HepG2 (cell line): ENCODE measurements at regions not wholly inside any gene's neighbourhood (a gene's known extent, or its start where the extent isn't known, plus 50 kb on each side); places are given as distances from the start of the nearest gene placed in this dataset.

Source experiments
- ATAC-seq: fragments of 200-7000 bp; cut with Tn5 transposase; 3 replicates; pipeline ENCODE4 v1.9.1; 2020; ENCODE audit warnings: mild to moderate bottlenecking, moderate library complexity
- BruUV-seq: library from RNA; stranded (reverse); fragments of 400-500 nt; replicated peaks from 2 replicates; lab custom pipeline; 2021; lab: Mats Ljungman, UMichigan
- CTCF ChIA-PET: fragments of 300-600 bp; formaldehyde crosslinking; extraction: SDS; loops from one replicate; lab custom pipeline; 2021; ENCODE audit warnings: low total read pairs, inconsistent platforms, low intra/inter-chr PET ratio; lab: Yijun Ruan, JAX
- POLR2A ChIA-PET: fragments of 350-600 bp; sonication (Branson Sonifier 250); formaldehyde crosslinking; loops from one replicate; lab custom pipeline; 2020; ENCODE audit warnings: antibody characterized with exemption, inconsistent platforms; lab: Yijun Ruan, JAX
- DNase-seq: peaks from one replicate; pipeline ENCODE4 v3.0.0-alpha.2; 2015; ENCODE audit warnings: low spot score
- FAIRE-seq: peaks from 3 replicates; lab custom pipeline; 2011; peaks lifted over from hg19 to GRCh38; lab: Jason Lieb, UNC
- H2AFZ ChIP-seq: one replicate; pipeline ENCODE4 v1.6.1; 2011; ENCODE audit warnings: low read length, inconsistent platforms
- H3K27ac ChIP-seq: fragments of 300-600 bp; 3 replicates; pipeline ENCODE4 v1.8.0; 2011; ENCODE audit warnings: mixed run types, mild to moderate bottlenecking, mixed read lengths, low read length, inconsistent platforms; ENCODE audit not compliant: insufficient read depth; ENCODE audit errors: extremely low read length
- H3K27me3 ChIP-seq, 2 experiments: fragments of 200-600 bp in 1 of 2; 2 replicates in 1 of 2; 3 replicates in 1 of 2; pipeline versions ENCODE4 v1.6.0 to v1.8.0; 2011; ENCODE audit warnings: low read length in 2 of 2, mild to moderate bottlenecking in 2 of 2, moderate library complexity in 2 of 2, inconsistent platforms in 1 of 2; ENCODE audit not compliant: insufficient read depth in 2 of 2, control insufficient read depth in 1 of 2
- H3K36me3 ChIP-seq, 2 experiments: fragments of 200-600 bp in 1 of 2; replicated peaks in 1 of 2; 2 replicates in 1 of 2; 3 replicates in 1 of 2; pipeline versions ENCODE4 v1.5.1 to v1.8.0; 2011; ENCODE audit warnings: low read length in 2 of 2, inconsistent platforms in 1 of 2; ENCODE audit not compliant: insufficient read depth in 2 of 2, control insufficient read depth in 1 of 2
- H3K4me1 ChIP-seq: 2 replicates; pipeline ENCODE4 v1.5.1; 2012; ENCODE audit warnings: low read length, inconsistent platforms; ENCODE audit not compliant: insufficient read depth
- H3K4me2 ChIP-seq: 2 replicates; pipeline ENCODE4 v1.6.0; 2011; ENCODE audit warnings: low read depth, low read length, inconsistent platforms
- H3K4me3 ChIP-seq, 3 experiments: fragments of 200-600 bp in 1 of 3; sonication (generic), shearing (Covaris generic) in 1 of 3; replicated peaks in 1 of 3; 2 replicates each; pipeline ENCODE4 v1.5.1; 2011 to 2016; ENCODE audit warnings: low read length in 3 of 3, inconsistent platforms in 2 of 3, low read depth in 2 of 3, mild to moderate bottlenecking in 2 of 3, control low read depth in 1 of 3, mixed read lengths in 1 of 3; ENCODE audit not compliant: insufficient read depth in 1 of 3
- H3K79me2 ChIP-seq: one replicate; pipeline ENCODE4 v1.6.1; 2011; ENCODE audit warnings: low read length, inconsistent platforms; ENCODE audit not compliant: insufficient read depth
- H3K9ac ChIP-seq: 2 replicates; pipeline ENCODE4 v1.6.0; 2011; ENCODE audit warnings: mild to moderate bottlenecking, low read depth, low read length, inconsistent platforms; ENCODE audit not compliant: insufficient read depth
- H3K9me3 ChIP-seq: 2 replicates; pipeline ENCODE4 v1.5.1; 2012; ENCODE audit warnings: mild to moderate bottlenecking, low read length
- H4K20me1 ChIP-seq: 2 replicates; pipeline ENCODE4 v1.6.0; 2011; ENCODE audit warnings: inconsistent platforms, mild to moderate bottlenecking, low read length, moderate library complexity; ENCODE audit not compliant: insufficient read depth
- AHR ChIP-seq: IDR thresholded peaks from 2 replicates; pipeline ENCODE4 v1.6.1; 2018; ENCODE audit warnings: missing genetic modification reagents, missing compliant biosample characterization
- ARID3A ChIP-seq: IDR thresholded peaks from 2 replicates; pipeline ENCODE4 v1.6.1; 2012; ENCODE audit warnings: low read depth, low read length, improper control_type of control experiment
- CSRNP1 ChIP-seq: sonication (generic); formaldehyde crosslinking; IDR thresholded peaks from 2 replicates; pipeline ENCODE4 v1.8.1; 2023; ENCODE audit warnings: mild to moderate bottlenecking, missing genetic modification reagents
- GRHL1 ChIP-seq: sonication (generic); formaldehyde crosslinking; conservative IDR thresholded peaks from 2 replicates; pipeline ENCODE4 v1.8.0; 2022; ENCODE audit warnings: missing genetic modification reagents
- KDM4B ChIP-seq: sonication (generic); formaldehyde crosslinking; IDR thresholded peaks from 2 replicates; pipeline ENCODE4 v1.4.0; 2020; ENCODE audit warnings: missing genetic modification reagents
- KLF15 ChIP-seq: sonication (generic); formaldehyde crosslinking; IDR thresholded peaks from 2 replicates; pipeline ENCODE4 v1.8.1; 2023; ENCODE audit warnings: borderline replicate concordance, mild to moderate bottlenecking, inconsistent platforms, missing genetic modification reagents, mixed read lengths
- PAF1 ChIP-seq: IDR thresholded peaks from 2 replicates; pipeline ENCODE4 v1.6.1; 2016; ENCODE audit warnings: missing genetic modification reagents, missing compliant biosample characterization
- PHF21A ChIP-seq: sonication (generic); formaldehyde crosslinking; IDR thresholded peaks from 2 replicates; pipeline ENCODE4 v1.5.0; 2020; ENCODE audit warnings: mild to moderate bottlenecking, missing genetic modification reagents
- TBL1XR1 ChIP-seq: fragments of 150-350 bp; IDR thresholded peaks from 2 replicates; pipeline ENCODE4 v1.6.1; 2014; ENCODE audit warnings: borderline replicate concordance, low read length; ENCODE audit not compliant: partially characterized antibody
- ZFY ChIP-seq: sonication (generic); formaldehyde crosslinking; IDR thresholded peaks from 2 replicates; pipeline ENCODE4 v1.4.0; 2020; ENCODE audit warnings: missing genetic modification reagents
- ZNF296 ChIP-seq: sonication (generic); formaldehyde crosslinking; conservative IDR thresholded peaks from 2 replicates; pipeline ENCODE4 v1.5.0; 2020; ENCODE audit warnings: mild to moderate bottlenecking, missing genetic modification reagents
- ZNF484 ChIP-seq: sonication (generic); formaldehyde crosslinking; IDR thresholded peaks from 2 replicates; pipeline ENCODE4 v1.5.1; 2020; ENCODE audit warnings: mild to moderate bottlenecking, low read depth, missing genetic modification reagents, borderline replicate concordance
- ZNF496 ChIP-seq: sonication (generic); formaldehyde crosslinking; IDR thresholded peaks from 2 replicates; pipeline ENCODE4 v1.8.1; 2023; ENCODE audit warnings: mild to moderate bottlenecking, moderate library complexity, missing genetic modification reagents; ENCODE audit not compliant: insufficient replicate concordance
- ZNF574 ChIP-seq: sonication (generic); formaldehyde crosslinking; IDR thresholded peaks from 2 replicates; pipeline ENCODE4 v1.4.0; 2020; ENCODE audit warnings: missing genetic modification reagents
- ZNF7 ChIP-seq: IDR thresholded peaks from 2 replicates; pipeline ENCODE4 v1.6.1; 2016; ENCODE audit warnings: missing biosample characterization, missing genetic modification reagents
- ZNF703 ChIP-seq: sonication (generic); formaldehyde crosslinking; IDR thresholded peaks from 2 replicates; pipeline ENCODE4 v1.5.1; 2020; ENCODE audit warnings: missing genetic modification reagents, mild to moderate bottlenecking, moderate library complexity, borderline replicate concordance
- ZNF850 ChIP-seq: sonication (generic); formaldehyde crosslinking; conservative IDR thresholded peaks from 2 replicates; pipeline ENCODE4 v1.9.0; 2021; ENCODE audit warnings: mild to moderate bottlenecking, missing genetic modification reagents
- WGBS: methylation state at CpG from one replicate; pipeline ENCODE4 v1.1.6; 2017; ENCODE audit warnings: low lambda C conversion rate; 5-methylcytosine and 5-hydroxymethylcytosine counted together
- in situ Hi-C: cut with HindIII; loops from 2 replicates; pipeline ENCODE4 v1.10.0; 2017; ENCODE audit warnings: low pct_unique_long_range_greater_than_20kb; ENCODE audit not compliant: extremely low pct_ligation_motif_present
- intact Hi-C: fragments of 100-400 bp; cut with micrococcal nuclease; formaldehyde crosslinking; loops from one replicate; pipeline ENCODE4 v1.10.0; 2022; ENCODE audit not compliant: unreplicated experiment

DNA sequence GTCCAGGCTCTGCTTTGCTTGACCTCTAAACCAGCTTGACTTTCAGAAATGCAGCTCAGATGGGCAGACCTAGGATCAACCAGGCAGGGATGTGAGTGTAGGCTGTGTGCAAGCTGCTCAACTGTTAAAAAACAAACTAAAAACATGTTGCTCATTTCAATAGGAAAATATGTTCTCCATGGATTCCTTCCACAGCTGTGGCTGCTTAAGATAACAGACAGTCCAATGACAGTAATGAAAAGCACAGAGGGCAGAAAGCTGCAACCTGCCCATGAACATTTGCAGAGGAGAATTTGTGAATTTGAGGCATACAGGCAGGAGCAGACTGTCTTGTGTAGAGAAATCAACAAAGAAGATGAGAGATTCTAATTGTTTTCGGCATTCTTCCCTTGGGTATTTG, 534.2 kb downstream of the CCSER2 start (continued):
- TF ChIP-seq CSRNP1 (no peak), ARID3A (no peak), ZNF7 (CRISPR knock-in tag) (no peak), KDM4B (no peak)

- no peak overlapping the region for H3K9ac ChIP-seq
- no peaks in the 10 kb centered on the region for H3K9me3 ChIP-seq
- FAIRE-seq (no peak), DNase-seq (no peak), ATAC-seq (no peak)
- in situ Hi-C loops: no loop called here
- no peak overlapping the region for H2AFZ ChIP-seq
- no peaks in the 10 kb centered on the region for H3K4me1 ChIP-seq
- H3K79me2 ChIP-seq: no peaks in the 10 kb centered on the region
- H3K27me3 ChIP-seq: no peaks in the 10 kb centered on the region
- POLR2A ChIA-PET: no interaction called here
- WGBS: 14% methylated on average over 2 of the region's 2 CpGs
- intact Hi-C loops: no loop called here
- no peak overlapping the region for H3K4me2 ChIP-seq
- CTCF ChIA-PET: no interaction called here
- BruUV-seq: no TSS peak
- H3K27ac ChIP-seq: no peak overlapping the region
- no peaks in the 10 kb centered on the region for H4K20me1 ChIP-seq
- no peak overlapping the region for H3K4me3 ChIP-seq
- TF ChIP-seq ZNF296 (CRISPR knock-in tag): no peak
- TF ChIP-seq ZNF703 (CRISPR knock-in tag): no peak
- TF ChIP-seq ZFY (CRISPR knock-in tag): no peak
- TF ChIP-seq PHF21A: no peak
- no peak for TF ChIP-seq TBL1XR1
- no peak for TF ChIP-seq GRHL1 (CRISPR knock-in tag)
- no peak for TF ChIP-seq ZNF574 (CRISPR knock-in tag)
- TF ChIP-seq AHR (CRISPR knock-in tag): no peak
- TF ChIP-seq ZNF850: no peak
- no peak for TF ChIP-seq KLF15 (CRISPR knock-in tag)
- no peak for TF ChIP-seq PAF1 (CRISPR knock-in tag)
- TF ChIP-seq ZNF496 (CRISPR knock-in tag): no peak
- TF ChIP-seq ZNF484 (CRISPR knock-in tag): no peak
- no peaks in the 10 kb centered on the region for H3K36me3 ChIP-seq
Measured at GRCh38 chr10:84863675-84864074, 535.3 kb downstream of the CCSER2 start.
